ENCODE measurements at regions not wholly inside any gene's neighbourhood (a gene's known extent, or its start where the extent isn't known, plus 50 kb on each side); places are given as distances from the start of the nearest gene placed in this dataset.
"Not testable (repeated sequence)": the region's sequence is repeated elsewhere in the genome, so short reads cannot be mapped to it uniquely, and the experiment has no call there.

DNA sequence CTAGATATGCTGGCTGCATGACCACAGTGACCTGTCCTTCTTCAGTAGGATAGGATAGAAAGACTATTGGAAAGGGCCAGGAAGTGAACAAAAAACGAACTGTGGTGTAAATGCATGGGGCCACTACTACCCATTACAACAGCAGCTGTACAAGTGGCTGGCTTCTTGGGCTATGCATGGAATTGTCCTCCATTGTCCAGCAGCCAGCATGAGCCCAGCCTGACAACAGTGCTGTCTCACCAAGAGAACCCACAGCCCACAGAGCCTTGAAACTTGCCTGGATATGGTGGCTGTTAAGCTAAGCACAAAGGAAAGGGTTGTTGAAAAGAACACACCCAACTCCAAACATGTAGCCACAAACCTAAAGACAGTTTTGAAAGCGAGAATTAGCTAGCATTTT is 330.2 kb upstream of the F9 start:
- DNase-seq (ENCODE audit: low read depth, low spot score) = no peak

- no peak for DNase-seq (ENCODE audit: low read depth, low spot score)
Measured at GRCh38 chrX:139199933-139200332, 330.6 kb upstream of the F9 start.

DNA sequence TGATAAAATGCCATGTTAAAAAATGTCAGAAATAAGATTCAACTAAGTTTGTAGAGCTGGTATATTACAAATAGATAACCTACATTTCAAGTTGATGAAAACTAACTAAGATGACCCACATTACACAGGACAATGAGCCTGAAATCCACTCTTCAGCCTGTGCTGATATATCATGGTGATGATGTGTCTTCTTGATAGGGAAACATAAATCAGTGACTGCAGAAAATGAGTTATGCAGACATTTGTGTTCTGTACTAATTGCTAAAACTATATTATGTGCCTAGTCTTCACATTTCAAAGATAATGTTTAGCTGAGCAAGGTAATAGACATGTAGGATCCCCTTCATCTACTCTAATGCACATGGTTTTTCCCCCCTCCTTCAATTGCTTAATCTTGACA is 331.6 kb upstream of the F9 start:
- DNase-seq (ENCODE audit: low read depth, low spot score) = no peak

- no peak for DNase-seq (ENCODE audit: low read depth, low spot score)
Measured at GRCh38 chrX:139196890-139197289, 333.6 kb upstream of the F9 start.

DNA sequence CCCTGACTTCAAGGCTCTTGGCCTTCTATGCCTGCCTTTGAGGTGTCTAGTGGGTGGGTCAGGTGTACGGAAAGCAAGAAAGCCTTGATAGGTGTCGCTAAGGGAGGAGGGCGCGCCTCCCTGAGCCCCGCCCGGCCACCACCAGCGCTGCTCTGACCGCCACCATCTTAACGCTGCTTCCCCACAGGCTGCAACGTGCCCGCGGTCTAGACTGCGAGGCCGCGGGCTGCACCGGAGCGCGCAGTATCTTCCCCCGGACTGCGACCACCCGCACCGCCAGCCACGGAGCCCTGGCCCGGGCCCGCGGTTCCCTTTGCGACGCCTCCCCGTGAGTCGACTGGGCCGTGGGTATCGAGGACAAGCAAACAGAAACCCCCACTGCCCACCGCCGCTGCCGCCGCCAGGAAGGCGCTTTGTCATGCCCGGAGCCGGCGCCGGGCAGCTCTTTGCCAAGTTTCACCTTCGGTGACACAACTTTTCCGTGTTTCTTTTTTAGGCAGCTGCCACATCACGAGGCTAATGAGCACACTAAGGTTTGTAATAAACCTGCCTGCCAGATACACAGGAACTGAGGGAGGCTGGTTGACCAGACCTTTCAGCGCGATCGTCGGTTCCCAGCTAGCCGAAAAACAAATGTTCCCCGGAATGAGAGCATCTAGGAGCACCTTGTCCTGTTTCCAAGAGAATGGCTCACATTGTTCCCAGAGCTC is 335.8 kb upstream of the F9 start:
- DNase-seq (ENCODE audit: low read depth, low spot score) = no peak

- no peak for DNase-seq (ENCODE audit: low read depth, low spot score)
Measured at GRCh38 chrX:139192386-139192961, 338.1 kb upstream of the F9 start.

- DNase-seq (ENCODE audit: low read depth, low spot score) = no peak
Measured at GRCh38 chrX:139191746-139192385, 338.7 kb upstream of the F9 start.

- DNase-seq (ENCODE audit: low read depth, low spot score) = no peak
Measured at GRCh38 chrX:139191286-139191685, 339.3 kb upstream of the F9 start.

GRCh38 chrX:139187738-139188137 is 342.8 kb upstream of the F9 start:
- DNase-seq (ENCODE audit: low read depth, low spot score) = no peak

- no peak for DNase-seq (ENCODE audit: low read depth, low spot score)
Measured at GRCh38 chrX:139186991-139187390, 343.5 kb upstream of the F9 start.

- no peak for DNase-seq (ENCODE audit: low read depth, low spot score)
Measured at GRCh38 chrX:139179592-139179991, 350.9 kb upstream of the F9 start.

- DNase-seq (ENCODE audit: low read depth, low spot score) = no peak
Measured at GRCh38 chrX:139178980-139179379, 351.6 kb upstream of the F9 start.

DNA sequence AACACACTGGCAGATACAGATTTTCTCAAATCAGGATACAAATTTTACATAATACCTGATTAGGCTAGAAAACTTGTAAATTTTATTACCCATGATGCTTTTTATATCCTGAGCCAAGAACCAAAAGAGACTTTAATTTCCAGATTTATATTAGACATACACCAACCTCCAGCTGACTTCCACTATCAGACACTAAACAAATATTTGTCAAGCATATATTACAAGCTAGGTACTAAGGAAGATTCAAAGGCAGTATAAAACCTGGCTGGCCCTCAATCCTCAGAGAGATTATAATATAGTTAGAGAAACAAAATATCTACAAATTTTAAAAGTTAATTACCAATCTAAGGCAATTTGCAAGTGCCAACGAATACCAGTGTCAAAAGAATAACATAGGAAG is 357.8 kb upstream of the F9 start:
- no peak for DNase-seq (ENCODE audit: low read depth, low spot score)

GRCh38 chrX:139170526-139171173 is 359.9 kb upstream of the F9 start:
- DNase-seq (ENCODE audit: low read depth, low spot score) = no peak

DNA sequence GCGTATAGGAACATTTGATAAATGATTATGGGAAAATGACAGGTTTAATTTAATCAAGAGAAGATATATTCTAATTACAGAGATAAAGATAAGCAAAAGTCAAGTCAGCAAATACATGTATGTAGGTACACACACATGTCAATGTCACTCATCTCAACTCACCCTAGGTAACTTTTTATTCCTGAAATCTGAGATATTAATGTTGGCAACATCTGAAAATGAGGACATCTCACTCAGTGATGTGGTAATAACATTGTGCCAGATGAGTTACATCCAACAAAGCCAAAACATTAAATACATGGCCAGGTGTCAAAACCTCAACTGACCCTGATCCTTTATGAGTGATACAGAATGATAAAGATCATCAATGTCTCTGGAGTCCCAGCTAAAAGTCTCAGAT is 363.3 kb upstream of the F9 start:
- DNase-seq (ENCODE audit: low read depth, low spot score) = no peak

GRCh38 chrX:139158256-139158655 is 372.3 kb upstream of the F9 start:
- no peak for DNase-seq (ENCODE audit: low read depth, low spot score)

GRCh38 chrX:139156356-139156755 is 374.2 kb upstream of the F9 start:
- DNase-seq (ENCODE audit: low read depth, low spot score) = no peak

DNA sequence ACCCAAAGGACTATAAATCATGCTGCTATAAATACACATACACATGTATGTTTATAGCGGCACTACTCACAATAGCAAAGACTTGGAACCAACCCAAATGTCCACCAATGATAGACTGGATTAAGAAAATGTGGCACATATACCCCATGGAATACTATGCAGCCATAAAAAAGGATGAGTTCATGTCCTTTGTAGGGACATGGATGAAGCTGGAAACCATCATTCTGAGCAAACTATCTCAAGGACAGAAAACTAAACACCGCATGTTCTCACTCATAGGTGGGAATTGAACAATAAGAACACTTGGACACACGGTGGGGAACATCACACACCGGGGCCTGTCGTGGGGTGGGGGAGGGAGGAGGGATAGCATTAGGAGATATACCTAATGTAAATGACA is 383.9 kb upstream of the F9 start:
- not testable (repeated sequence) for DNase-seq (ENCODE audit: low read depth, low spot score)

- no peak for DNase-seq (ENCODE audit: low read depth, low spot score)
Measured at GRCh38 chrX:139141370-139141769, 389.2 kb upstream of the F9 start.

DNA sequence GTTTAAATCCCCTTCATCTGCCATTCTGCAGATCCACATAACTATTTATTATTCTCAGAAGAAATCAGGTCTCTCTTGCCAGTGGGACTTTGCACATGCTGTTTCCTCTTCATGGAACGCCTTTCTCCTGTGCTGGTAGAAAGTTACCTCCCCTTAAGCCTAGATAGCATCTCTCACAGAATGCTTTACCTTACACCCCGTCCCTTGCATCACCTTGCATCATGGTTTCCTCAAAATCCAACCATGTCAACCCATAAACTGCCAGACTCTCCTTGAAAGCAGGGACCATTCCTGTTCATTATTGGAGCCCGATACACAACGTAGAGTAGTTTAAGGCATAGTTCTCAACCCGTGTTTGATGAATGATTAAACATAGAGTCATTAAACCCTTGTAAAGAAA is 396.2 kb upstream of the F9 start:
- no peak for DNase-seq (ENCODE audit: low read depth, low spot score)

DNA sequence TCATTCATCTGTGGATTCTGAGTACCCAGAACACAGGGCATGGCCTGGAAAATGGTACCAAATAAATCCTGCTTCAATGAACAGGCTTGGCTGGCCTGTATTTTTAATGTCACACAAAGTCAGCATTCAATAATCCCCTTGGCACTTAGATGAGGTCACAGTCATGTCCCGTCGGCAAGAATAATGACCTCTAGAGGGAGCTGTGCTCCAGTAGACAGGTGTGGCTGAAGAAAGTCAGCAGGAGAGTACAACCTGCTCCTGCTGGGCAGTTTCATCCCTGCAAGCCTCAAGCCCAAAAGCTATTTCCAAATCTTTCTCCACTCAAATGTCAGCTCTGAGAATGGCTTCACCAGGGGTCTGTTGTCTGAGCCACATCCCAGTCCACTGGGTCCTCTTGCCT is 404.0 kb upstream of the F9 start:
- peak; percentile 40 for DNase-seq (ENCODE audit: low read depth, low spot score)

- DNase-seq (ENCODE audit: low read depth, low spot score) = no peak
Measured at GRCh38 chrX:139125916-139126315, 404.6 kb upstream of the F9 start.
